NCI-H2196 (cell line): ENCODE measurements at regions not wholly inside any gene's neighbourhood (a gene's known extent, or its start where the extent isn't known, plus 50 kb on each side); places are given as distances from the start of the nearest gene placed in this dataset.

Source experiments
- DNase-seq: peaks from one replicate; lab custom pipeline; 2025; ENCODE audit not compliant: unreplicated experiment; lab: John Stamatoyannopoulos, UW

DNA sequence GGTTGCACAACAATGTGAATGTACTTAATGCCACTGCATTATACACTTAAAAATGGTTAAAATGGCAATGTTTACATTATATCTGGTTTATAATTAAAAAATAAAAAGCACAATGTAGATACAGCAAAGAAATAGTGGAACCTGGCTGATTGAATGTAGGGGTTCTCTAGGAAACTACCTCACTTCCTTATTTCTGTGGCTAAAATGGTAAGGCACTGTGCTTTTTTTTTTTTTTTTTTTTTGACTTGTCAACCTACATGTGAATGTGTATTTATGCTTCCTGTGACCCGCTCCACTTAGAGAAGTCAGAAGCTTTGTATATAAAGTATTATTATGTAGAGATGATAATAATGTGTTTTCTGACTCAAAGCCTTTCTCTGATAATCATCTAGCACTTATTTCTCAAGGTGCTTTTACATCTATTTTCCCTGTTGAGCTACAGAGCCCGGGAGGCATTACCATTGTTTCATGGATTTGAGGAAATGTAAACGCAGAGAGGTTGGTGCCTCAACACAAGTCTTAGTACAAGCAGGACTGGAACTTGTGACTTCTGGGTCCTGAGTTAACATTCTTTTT, 55.0 kb downstream of the SOX4 start:
- no peak for DNase-seq

DNA sequence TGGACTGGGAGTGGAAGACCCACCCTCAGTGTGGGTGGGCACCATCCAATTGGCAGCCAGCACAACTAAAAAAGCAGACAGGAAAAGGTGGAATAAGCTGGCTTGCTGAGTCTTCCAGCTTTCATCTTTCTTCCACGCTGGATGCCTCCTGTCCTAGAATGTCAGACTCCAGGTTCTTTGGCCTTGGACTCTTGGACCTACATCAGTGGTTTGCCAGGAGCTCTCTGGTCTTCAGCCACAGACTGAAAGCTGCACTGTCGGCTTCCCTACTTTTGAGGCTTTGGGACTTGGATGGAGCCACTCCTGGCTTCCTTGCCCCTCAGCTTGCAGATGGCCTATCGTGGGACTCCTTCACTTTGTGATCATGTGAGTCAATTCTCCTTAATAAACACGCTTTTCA, 59.8 kb downstream of the SOX4 start:
- no peak for DNase-seq

DNA sequence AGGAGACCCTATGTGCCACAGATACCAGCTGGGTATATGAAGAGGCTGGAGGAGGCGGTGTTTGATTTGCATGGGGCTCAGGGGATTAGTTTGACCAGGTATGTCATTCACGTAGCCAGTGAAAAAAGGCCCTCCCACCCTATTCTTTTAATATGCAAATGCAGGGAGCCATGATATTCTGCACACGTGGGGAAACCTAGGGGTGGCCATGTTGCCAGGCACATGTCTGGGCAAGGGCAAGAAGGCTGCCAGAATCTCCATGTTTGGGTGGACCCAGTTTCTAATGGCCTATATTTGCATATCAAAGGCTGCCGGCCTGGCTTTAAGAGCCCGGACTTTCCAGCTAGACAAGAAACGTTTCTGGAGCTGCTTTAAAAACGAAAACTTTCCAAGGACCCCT, 60.4 kb downstream of the SOX4 start:
- no peak for DNase-seq

DNA sequence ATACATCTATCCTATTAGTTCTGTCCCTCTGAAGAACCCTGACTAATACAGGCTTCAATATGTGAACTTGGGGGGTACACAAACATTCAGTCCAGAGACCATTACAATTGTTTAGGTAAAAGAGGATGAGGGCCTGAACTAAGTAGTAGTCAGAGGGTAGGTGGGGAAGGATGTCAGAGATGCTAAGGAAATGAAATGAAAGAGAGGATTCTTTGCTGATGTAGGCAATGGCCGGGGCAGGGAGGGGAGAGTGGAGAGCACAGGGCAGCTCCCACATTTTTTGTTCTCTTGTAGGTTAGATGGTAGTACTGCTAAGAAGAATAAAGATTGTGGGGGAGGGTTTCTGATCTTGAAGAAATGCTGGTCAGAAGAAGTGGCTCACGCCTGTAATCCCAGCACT, 60.8 kb downstream of the SOX4 start:
- no peak for DNase-seq

DNA sequence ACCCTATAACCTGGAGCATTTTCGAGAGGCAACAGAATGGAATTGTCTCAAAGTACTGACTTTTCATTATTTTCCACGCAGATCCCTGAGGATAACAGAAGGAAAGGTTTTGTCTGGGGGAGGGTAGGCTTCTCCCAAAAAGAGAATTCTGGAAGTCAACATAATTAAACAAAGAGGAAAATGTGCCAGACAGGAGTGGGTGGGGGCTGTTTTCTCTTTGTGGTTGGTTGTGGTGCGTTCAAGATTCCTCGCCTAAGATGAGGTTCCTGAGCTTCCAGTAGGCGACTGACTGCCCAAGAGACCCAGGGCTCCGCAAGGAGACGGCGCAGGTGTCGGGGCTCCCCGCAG, 70.4 kb downstream of the SOX4 start:
- DNase-seq = no peak

DNA sequence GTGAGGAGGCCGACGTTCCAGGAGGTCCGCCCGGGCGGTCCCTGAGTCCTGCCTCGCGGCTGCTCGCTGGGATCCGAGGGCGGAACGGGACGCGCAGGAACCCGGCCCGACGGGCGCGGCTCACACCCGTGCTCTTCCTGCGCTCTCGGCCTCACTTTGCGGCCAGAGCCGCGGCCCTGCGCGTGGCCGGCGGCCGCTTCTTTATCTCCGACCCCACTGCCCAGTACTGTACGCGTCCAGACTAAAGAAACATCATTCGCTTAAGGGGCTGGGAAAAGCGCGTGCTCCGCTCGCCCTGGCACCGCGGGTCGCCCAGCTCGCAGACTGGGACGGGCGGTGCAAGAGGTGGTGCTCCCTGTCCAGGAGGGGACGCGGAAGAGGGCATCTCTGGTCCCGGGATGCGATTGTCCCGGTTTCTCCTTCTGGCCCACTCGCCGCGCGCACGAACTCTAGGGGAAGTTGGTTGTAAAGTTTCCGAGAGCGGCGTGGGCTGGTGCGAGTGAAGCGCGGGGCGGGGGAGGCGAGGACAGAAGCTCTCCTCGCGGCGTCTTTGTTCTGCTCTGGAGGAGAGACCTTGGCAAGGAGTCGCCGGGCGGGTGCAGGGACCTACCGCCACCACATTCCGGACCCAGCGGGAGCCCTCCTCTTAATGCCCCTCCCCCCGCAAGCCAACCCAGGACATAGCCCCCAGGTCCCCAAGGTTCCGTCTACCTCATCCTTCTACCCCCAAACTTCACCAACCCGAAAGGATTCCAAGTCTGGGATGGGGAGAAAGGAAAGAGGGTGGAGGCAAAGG, 71.0 kb downstream of the SOX4 start:
- peak; percentile 19 for DNase-seq

DNA sequence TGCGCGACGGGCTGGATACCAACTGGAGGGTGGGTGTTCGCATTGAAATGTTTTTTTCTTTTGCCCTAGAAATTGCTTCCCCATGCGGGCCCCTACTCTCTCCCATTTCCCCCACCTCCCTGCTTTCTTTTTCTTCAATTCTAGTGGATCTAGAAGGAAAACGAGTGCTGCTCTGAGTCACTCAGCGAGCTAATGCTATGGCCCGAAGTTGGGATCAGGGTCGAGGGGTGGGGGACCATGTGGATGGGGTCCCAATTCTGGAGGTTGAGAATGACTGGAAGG, 71.5 kb downstream of the SOX4 start:
- DNase-seq = peak; percentile 3

DNA sequence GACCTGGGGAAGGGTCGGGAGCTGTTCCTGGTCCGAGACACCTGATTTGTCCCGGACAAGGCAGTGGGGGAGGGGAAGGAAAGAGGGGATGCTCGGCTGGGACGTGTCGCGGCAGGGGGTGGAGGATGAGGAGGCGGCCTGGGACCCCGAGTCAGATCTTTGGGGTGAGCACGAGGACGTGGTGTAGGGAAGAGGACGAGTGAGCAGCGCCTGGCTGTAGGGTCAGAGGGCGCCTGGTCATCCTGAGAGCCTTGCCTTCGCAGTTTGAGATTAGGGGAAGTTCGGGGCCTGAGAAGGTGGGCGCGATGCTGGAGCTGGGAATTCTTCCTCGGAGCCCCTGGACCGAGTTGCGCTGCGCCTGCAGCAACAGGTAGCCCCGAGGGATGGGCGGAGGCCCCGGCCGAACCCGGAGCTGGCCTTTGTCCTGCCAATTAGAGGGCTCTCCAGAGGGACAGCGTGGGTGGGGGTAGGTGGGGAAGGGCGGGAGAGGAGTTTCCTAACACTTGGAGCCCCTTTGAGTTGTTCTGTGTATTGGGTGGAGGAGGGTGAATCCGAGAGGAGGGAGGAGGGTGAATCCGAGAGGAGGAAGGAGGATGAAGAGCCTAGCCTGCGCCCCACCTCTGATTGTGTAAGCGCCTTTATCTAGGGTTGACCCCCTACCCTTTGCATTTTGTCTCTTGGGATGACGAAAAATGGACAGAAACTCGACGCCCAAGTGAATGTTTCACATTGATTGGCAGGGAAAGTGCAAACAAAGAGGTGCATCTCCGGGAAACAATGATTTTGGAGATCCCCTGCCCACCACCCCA, 72.0 kb downstream of the SOX4 start:
- peak; percentile 2 for DNase-seq

DNA sequence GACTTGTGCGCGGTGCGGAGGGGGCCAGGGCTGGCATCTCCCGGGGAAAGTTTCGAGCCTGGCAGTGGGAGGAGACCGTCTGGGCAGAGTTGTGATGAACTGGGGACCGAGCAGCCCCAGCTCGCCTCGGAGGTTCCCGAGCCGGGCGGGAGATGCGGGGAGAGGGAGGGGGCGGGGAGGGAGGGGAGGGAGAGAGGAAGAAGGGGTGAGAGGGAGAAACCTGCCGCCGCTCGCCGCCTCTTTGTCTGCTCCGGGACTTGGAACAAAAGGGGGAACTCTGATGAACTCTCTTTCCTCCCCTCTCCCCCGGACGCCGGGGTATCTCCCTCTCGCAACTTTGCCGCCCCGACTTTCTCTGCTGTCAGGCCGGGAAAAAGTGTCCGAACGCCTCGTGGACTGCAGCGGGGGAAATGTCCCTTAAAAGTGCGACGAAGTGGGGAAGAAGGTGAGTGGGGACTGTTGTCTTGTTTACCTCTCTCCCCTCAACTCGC, 72.7 kb downstream of the SOX4 start:
- peak; percentile 13 for DNase-seq

DNA sequence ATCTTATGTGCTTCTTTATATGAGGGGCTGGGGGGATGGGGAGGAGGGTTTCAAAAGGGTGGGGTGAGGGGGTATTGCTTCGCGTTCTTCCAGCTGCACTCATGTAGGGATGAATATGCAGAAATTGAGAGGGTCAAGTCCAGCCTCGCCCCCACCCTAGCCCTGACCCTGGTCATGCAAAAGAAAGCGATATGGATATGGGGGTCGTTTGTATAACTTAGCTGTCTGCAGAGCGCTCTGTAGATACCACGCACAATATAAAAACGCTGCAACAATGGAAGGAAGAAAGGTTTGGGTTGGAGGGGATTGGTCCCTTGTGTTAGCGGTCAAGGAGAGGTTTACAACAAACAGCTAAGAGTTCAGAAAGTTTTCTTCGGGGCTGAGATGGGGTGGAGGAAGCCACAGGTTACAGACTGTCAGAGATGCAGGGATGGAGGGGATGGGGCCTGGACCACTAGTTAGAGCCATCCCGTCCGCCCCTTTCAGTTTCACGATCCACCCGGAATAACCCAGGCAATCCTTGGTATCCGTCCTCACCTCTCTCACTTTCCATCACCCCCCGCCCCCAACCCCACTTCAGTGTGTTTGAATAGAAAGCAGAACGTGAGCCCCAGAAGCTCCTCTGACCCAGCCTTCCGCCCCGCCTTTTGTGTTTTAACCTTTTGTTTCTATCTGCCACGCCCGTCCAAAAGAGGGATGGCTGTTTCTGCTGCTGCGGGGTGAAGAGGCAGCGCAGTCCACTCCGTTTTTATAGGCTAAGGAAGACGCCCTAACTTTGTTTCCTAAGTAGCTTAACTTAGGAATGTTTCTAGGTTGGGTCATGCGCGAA, 73.5 kb downstream of the SOX4 start:
- peak; percentile 6 for DNase-seq

DNA sequence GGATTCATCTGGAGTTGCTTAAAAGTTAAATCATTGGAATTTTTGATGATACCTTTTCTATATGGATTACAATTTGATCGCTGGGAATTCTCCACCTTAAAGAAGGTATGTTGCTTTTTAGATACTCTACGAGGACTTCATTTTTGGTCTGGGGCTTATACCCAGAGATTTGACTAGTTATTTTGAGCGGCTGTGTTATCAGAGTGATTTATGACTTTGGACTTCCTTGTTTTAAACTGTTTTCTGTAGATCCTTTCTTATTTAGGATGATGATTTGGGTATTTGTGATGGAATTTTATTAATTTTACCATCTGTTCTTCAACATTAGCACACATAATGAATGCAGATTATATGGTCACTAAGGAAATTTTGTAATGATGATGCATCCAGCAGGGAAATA, 75.2 kb downstream of the SOX4 start:
- DNase-seq = no peak

DNA sequence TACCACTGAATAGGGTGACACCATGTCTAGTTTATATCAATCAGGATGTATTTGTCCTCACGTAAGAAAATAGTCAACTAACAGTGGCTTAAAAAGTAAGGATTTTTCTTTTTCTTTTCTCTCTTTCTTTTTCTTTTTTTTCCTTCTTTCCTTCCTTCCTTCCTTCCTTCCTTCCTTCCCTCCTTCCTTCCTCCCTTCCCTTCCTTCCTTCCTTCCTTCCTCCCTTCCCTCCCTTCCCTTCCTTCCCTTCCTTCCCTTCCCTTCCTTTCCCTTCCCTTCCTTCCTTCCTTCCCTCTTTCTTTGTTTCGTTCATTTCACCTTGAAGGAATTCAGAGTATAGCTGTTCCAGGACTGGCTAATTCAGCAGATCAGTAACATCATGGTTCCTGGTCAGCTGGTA, 83.2 kb downstream of the SOX4 start:
- DNase-seq = no peak

DNA sequence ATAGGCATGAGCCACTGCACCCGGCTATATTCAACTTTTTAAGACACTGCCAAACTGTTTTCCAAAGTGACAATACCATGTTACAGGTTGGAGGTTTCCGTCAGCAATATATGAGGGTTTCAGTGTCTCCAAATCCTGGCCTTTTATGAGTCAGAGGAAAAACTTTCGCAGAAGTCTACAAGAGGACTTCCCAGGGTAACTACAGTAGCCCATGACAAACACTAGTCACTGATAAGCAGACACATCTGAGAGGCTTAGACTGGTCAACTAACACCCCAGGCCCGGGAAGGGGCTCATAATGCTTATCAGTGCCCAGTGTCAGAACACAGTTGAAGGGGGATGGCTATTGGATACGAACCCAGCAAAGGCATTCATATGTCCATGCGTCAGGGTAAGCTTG, 85.4 kb downstream of the SOX4 start:
- no peak for DNase-seq

DNA sequence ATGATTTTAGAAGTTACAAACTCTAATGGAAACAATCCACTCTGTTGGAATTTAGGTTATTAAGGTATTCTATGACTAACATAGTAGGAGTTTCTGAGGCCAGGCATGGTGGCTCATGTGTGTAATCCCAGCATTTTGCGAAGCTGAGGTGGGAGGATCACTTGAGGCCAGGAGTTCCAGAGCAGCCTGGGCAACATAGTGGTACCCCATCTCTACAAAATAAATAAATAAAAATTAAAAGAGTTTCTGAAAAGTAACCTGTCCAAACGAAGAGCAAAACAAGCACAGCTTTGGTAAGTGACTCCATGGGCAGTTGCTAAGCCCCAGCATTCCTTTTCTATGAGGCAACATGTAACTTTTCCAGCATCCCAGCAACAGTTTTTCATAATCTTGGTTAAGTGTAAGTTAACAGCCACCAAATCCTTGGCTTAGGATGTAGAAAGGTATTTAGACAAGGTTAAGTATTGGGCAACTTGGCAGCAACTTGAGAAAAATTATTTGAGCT, 86.3 kb downstream of the SOX4 start:
- DNase-seq = no peak

DNA sequence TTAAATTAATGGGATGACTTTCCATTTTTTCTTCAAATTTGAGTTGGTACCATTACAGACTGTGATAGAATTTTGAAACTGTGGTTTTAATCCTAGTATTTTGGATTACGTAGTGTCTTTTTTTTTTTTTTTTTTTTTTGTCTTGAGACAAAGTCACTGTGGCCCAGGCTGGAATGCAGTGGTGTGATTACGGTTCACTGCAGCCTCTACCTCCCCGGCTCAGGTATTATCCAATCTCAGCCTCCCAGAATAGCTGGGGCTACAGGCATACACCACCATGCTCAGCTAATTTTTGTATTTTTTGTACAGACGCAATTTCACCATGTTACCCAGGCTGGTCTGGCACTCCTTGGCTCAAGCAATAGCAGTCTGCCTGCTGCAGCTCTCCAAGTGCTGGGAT, 87.1 kb downstream of the SOX4 start:
- no peak for DNase-seq

DNA sequence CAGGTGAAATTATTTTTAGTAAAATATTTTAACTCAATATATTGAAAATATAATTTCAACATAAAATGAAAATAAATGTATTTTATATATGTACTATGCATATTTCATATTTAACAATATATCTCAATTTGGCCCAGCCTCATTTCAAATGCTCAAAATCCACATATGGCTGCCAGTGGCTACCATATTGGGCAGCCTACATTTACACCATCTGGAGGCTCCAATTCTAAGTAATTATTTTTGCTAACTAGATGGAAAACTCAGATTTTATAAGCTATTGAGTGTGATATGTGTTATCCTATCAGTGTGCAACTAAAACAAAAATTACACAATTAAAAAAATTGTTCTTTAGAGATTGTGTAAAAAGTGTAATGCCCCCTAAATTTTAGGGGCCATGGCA, 96.9 kb downstream of the SOX4 start:
- DNase-seq = no peak

DNA sequence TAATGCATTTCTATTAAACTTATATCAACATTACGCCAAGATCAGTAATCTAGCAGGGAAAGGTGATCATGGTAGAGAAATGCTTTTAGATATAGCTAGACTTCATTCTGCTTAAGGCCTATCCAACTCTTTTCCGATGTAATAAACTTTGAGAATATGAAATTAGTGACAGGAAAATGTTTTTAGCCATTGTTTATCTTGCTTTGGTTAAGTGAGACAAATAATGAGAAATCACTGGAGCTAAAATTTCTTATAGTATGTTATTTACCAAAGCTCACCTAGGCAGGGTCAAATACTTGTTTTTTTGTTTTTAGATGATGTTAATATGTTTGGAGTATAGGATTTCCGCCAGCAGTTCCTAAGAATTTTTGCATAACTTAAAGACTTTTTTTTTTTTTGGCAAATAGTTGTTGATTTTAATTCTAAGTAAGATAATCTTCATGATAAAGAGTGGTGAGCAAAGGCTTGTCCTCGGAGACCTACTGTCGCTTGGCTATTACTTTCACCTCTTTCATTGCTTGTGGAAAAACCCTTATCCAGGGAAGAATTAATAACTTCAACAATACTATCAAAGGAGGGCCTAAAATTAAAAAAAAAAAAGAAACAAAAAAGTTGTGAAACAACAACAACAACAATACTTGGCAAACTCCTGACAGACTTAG, 98.3 kb downstream of the SOX4 start:
- DNase-seq = no peak

DNA sequence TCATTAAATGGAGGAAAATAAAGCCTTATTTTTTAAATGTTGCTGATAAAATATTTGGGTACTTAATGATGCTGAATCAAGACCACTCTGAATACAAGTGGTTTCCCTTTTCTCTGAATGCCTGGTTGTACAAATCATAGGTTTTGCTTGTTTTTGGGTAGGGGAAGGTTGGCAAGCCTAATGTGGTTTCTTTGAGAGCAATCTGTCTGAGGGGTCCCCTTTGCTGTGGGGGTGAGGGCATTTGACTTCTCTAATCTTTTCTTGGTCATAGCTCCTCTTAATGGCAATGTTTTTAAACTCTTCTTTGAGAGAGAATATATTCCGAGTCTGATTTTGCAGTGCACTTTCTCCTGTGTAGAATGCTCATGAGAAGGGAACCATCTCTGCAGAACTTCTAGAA, 99.2 kb downstream of the SOX4 start:
- no peak for DNase-seq

DNA sequence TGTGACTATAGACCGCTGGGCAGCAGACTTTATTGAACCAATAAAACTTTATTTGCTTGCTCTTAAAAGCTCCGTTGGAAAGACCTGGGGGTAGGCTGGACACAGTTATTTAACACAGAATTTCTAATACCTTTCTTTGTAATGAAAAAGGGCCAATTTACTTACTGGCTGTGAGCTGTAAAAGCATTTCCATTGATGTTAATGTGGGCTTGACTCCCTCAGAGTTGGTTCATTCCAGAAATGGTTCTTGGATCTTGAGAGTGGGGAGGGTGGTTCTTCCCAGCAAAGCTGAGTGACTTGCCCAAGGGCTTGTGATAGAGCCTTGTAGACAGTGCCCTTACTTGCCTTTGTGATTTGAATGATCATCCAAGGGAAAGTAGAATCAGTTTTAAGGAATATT, 100.6 kb downstream of the SOX4 start:
- DNase-seq = no peak

DNA sequence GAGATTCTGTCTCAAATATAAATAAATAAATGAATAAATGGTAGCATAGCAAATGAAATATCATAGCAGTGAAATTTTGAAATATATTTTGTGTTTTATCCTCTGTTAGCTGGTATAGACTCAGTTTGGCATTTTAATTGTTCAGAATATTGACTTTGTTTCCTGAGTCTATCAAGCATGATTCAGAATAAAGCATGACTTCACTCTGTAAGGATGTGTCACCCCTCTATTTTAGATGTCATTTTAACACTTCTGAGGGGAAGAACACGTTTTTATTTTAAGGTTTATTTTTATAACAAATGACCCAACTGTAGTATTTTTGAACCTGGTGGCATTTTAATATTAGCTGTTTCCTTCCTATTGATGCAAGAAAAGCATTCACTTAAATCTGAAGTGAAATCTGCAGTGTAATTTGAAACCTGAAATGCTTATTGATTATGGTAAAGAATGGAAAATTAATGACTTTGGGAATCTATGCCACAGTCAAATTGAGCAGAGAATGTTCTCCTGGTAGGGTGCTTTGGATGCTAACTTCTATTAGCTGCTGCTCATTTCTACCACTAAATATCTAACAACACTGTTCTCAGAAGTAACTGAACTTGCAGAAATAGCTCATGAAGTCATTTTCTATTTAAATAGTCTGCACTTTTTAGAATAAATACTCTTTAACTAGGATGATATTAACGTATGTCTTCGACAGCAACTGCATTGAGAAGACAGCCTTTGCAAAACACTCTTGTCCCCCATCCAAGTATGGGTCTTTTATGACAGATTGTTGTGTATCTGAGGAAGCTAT, 114.2 kb downstream of the SOX4 start:
- no peak for DNase-seq
